H1 (cell line): ENCODE measurements at regions not wholly inside any gene's neighbourhood (a gene's known extent, or its start where the extent isn't known, plus 50 kb on each side); places are given as distances from the start of the nearest gene placed in this dataset.

Experiments
- CTCF ChIA-PET: fragments of 300-600 bp; sonication (Branson Sonifier 250); formaldehyde crosslinking; loops from one replicate; lab custom pipeline; 2021; ENCODE audit not compliant: partially characterized antibody; lab: Charles Lee
- POLR2A ChIA-PET: fragments of 300-600 bp; sonication (Branson Sonifier 250); formaldehyde crosslinking; loops from one replicate; lab custom pipeline; 2021; ENCODE audit warnings: inconsistent platforms; ENCODE audit not compliant: partially characterized antibody; lab: Charles Lee
- DNase-seq, 2 experiments: peaks; one replicate each; pipeline versions ENCODE4 v3.0.0 to v3.0.0-alpha.2; 2010 to 2022; ENCODE audit warnings: low spot score in 2 of 2, low read depth in 1 of 2, mixed read lengths in 1 of 2
- FAIRE-seq: peaks from 2 replicates; lab custom pipeline; 2011; peaks lifted over from hg19 to GRCh38; lab: Jason Lieb, UNC
- H2AFZ ChIP-seq: 2 replicates; pipeline ENCODE4 v1.8.1; 2012; ENCODE audit warnings: low read length, inconsistent platforms
- H2AK5ac ChIP-seq: 2 replicates; pipeline ENCODE4 v1.6.1; 2013; ENCODE audit warnings: low read depth, low read length
- H2BK120ac ChIP-seq: replicated peaks from 2 replicates; pipeline ENCODE3; 2013; ENCODE audit warnings: low read depth, low read length, inconsistent platforms
- H2BK12ac ChIP-seq: 2 replicates; pipeline ENCODE4 v1.6.1; 2013; ENCODE audit warnings: low read depth, low read length
- H2BK15ac ChIP-seq: 2 replicates; pipeline ENCODE4 v1.6.1; 2013; ENCODE audit warnings: low read length
- H2BK20ac ChIP-seq: 2 replicates; pipeline ENCODE4 v1.6.1; 2013; ENCODE audit warnings: low read length
- H2BK5ac ChIP-seq: 2 replicates; pipeline ENCODE4 v1.6.1; 2013; ENCODE audit warnings: low read depth, low read length
- H3K14ac ChIP-seq: 2 replicates; pipeline ENCODE4 v1.6.1; 2013; ENCODE audit warnings: inconsistent platforms; ENCODE audit not compliant: insufficient read length
- H3K18ac ChIP-seq: 2 replicates; pipeline ENCODE4 v1.6.1; 2013; ENCODE audit warnings: low read length; ENCODE audit errors: extremely low read depth
- H3K23ac ChIP-seq: 2 replicates; pipeline ENCODE4 v1.6.1; 2013; ENCODE audit warnings: inconsistent platforms; ENCODE audit not compliant: insufficient read length
- H3K23me2 ChIP-seq: 2 replicates; pipeline ENCODE4 v1.6.1; 2013; ENCODE audit warnings: low read depth, low read length
- H3K27ac ChIP-seq: 2 replicates; pipeline ENCODE4 v1.6.1; 2011; ENCODE audit warnings: low read depth, low read length, inconsistent platforms
- H3K27me3 ChIP-seq, 4 experiments: replicated peaks in 1 of 4; 1 replicate in 1 of 4; 2 replicates in 3 of 4; pipeline versions ENCODE4 v1.6.1 to v1.8.1; 2011 to 2013; ENCODE audit warnings: low read length in 3 of 4, mild to moderate bottlenecking in 3 of 4, inconsistent platforms in 2 of 4, mixed read lengths in 2 of 4, moderate library complexity in 1 of 4; ENCODE audit not compliant: control insufficient read depth in 3 of 4, insufficient read depth in 3 of 4; ENCODE audit errors: extremely low read depth in 1 of 4
- H3K36me3 ChIP-seq, 4 experiments: 2 replicates each; pipeline versions ENCODE4 v1.6.1 to v1.8.1; 2011 to 2013; ENCODE audit warnings: mild to moderate bottlenecking in 4 of 4, low read length in 3 of 4, moderate library complexity in 2 of 4, control low read depth in 1 of 4, inconsistent platforms in 1 of 4; ENCODE audit not compliant: insufficient read depth in 4 of 4, control insufficient read depth in 2 of 4
- H3K4ac ChIP-seq: replicated peaks from 2 replicates; pipeline ENCODE3; 2013; ENCODE audit warnings: low read length, low read depth, mixed read lengths, inconsistent platforms; ENCODE audit not compliant: insufficient read length
- H3K4me1 ChIP-seq, 4 experiments: replicated peaks in 1 of 4; 1 replicate in 1 of 4; 2 replicates in 3 of 4; pipeline versions ENCODE4 v1.6.1 to v1.8.1; 2011 to 2013; ENCODE audit warnings: low read length in 3 of 4, inconsistent platforms in 2 of 4, mixed read lengths in 1 of 4; ENCODE audit not compliant: insufficient read depth in 4 of 4, control insufficient read depth in 3 of 4
- H3K4me2 ChIP-seq, 2 experiments: 2 replicates each; pipeline versions ENCODE4 v1.6.1 to v1.8.1; 2011 to 2013; ENCODE audit warnings: low read depth in 2 of 2, low read length in 2 of 2, control low read depth in 1 of 2, inconsistent platforms in 1 of 2, mild to moderate bottlenecking in 1 of 2; ENCODE audit not compliant: insufficient read depth in 1 of 2
- H3K4me3 ChIP-seq, 4 experiments: fragments of 200-600, 300-600 bp in 1 of 4; sonication (generic), shearing (Covaris generic), sonication (Bioruptor Twin) in 1 of 4; 2 replicates each; pipeline versions ENCODE4 v1.5.1 to v1.8.1; 2011 to 2016; ENCODE audit warnings: low read length in 4 of 4, low read depth in 3 of 4, control low read depth in 2 of 4, inconsistent platforms in 2 of 4, mild to moderate bottlenecking in 2 of 4, mixed read lengths in 1 of 4, moderate library complexity in 1 of 4; ENCODE audit not compliant: insufficient read depth in 2 of 4; ENCODE audit errors: extremely low read depth in 1 of 4
- H3K56ac ChIP-seq: replicated peaks from 2 replicates; pipeline ENCODE3; 2013; ENCODE audit warnings: low read depth, mild to moderate bottlenecking, mixed read lengths, low read length, inconsistent platforms; ENCODE audit not compliant: insufficient read length
- H3K79me1 ChIP-seq: 2 replicates; pipeline ENCODE4 v1.6.1; 2013; ENCODE audit warnings: low read depth, low read length, control low read depth
- H3K79me2 ChIP-seq, 2 experiments: 2 replicates each; pipeline versions ENCODE4 v1.6.1 to v1.8.1; 2012 to 2013; ENCODE audit warnings: low read length in 2 of 2, mild to moderate bottlenecking in 2 of 2, inconsistent platforms in 1 of 2; ENCODE audit not compliant: insufficient read depth in 2 of 2, control insufficient read depth in 1 of 2
- H3K9ac ChIP-seq, 4 experiments: replicated peaks in 1 of 4; 1 replicate in 1 of 4; 2 replicates in 3 of 4; pipeline versions ENCODE4 v1.6.1 to v1.8.1; 2011 to 2013; ENCODE audit warnings: low read depth in 3 of 4, low read length in 3 of 4, control low read depth in 2 of 4, mild to moderate bottlenecking in 2 of 4, moderate library complexity in 2 of 4, inconsistent platforms in 1 of 4; ENCODE audit errors: extremely low read depth in 1 of 4
- H3K9me3 ChIP-seq, 2 experiments: 2 replicates each; pipeline versions ENCODE4 v1.6.1 to v1.8.1; 2012 to 2013; ENCODE audit warnings: mild to moderate bottlenecking in 2 of 2, moderate library complexity in 2 of 2, control low read depth in 1 of 2, inconsistent platforms in 1 of 2, low read depth in 1 of 2, low read length in 1 of 2, mixed read lengths in 1 of 2; ENCODE audit not compliant: insufficient read depth in 2 of 2
- H4K20me1 ChIP-seq, 2 experiments: replicated peaks in 1 of 2; 2 replicates each; pipeline versions ENCODE3 to v1.8.1; 2011 to 2013; ENCODE audit warnings: inconsistent platforms in 2 of 2, low read length in 2 of 2, mild to moderate bottlenecking in 1 of 2; ENCODE audit not compliant: insufficient read depth in 2 of 2, control insufficient read depth in 1 of 2
- H4K5ac ChIP-seq: 2 replicates; pipeline ENCODE4 v1.6.1; 2013; ENCODE audit warnings: low read length, low read depth, mixed read lengths, inconsistent platforms; ENCODE audit not compliant: insufficient read length
- H4K8ac ChIP-seq: 2 replicates; pipeline ENCODE4 v1.8.0; 2013; ENCODE audit warnings: mild to moderate bottlenecking, moderate library complexity, low read length, inconsistent platforms; ENCODE audit not compliant: insufficient read depth; ENCODE audit errors: extremely low read depth
- H4K91ac ChIP-seq: replicated peaks from 2 replicates; pipeline ENCODE3; 2013; ENCODE audit warnings: low read length, mixed read lengths, inconsistent platforms; ENCODE audit not compliant: insufficient read length
- ATF3 ChIP-seq: IDR thresholded peaks from 2 replicates; pipeline ENCODE4 v1.6.1; 2011; ENCODE audit warnings: low read depth, mild to moderate bottlenecking, low read length; ENCODE audit not compliant: insufficient read depth
- BACH1 ChIP-seq: IDR thresholded peaks from 2 replicates; pipeline ENCODE4 v1.6.1; 2012; ENCODE audit warnings: low read length, improper control_type of control experiment
- BCL11A ChIP-seq, 2 experiments: IDR thresholded peaks; one replicate each; pipeline ENCODE4 v1.6.1; 2011; ENCODE audit warnings: low read depth in 2 of 2, low read length in 2 of 2, mild to moderate bottlenecking in 2 of 2
- CEBPB ChIP-seq: IDR thresholded peaks from 2 replicates; pipeline ENCODE4 v1.6.1; 2012; ENCODE audit warnings: low read depth, low read length
- EP300 ChIP-seq, 2 experiments: IDR thresholded peaks; 1 replicate in 1 of 2; 2 replicates in 1 of 2; pipeline ENCODE4 v1.6.1; 2011 to 2012; ENCODE audit warnings: low read depth in 2 of 2, low read length in 2 of 2, mild to moderate bottlenecking in 2 of 2, borderline replicate concordance in 1 of 2, inconsistent platforms in 1 of 2, moderate library complexity in 1 of 2
- GTF2F1 ChIP-seq: IDR thresholded peaks from 2 replicates; pipeline ENCODE4 v1.6.1; 2012; ENCODE audit warnings: low read depth, low read length, improper control_type of control experiment, borderline replicate concordance
- POLR2A ChIP-seq, 2 experiments: IDR thresholded peaks; 1 replicate in 1 of 2; 2 replicates in 1 of 2; pipeline ENCODE4 v1.6.1; 2011; ENCODE audit warnings: low read depth in 2 of 2, low read length in 2 of 2, mild to moderate bottlenecking in 2 of 2; ENCODE audit errors: control extremely low read depth in 1 of 2
- POU5F1 ChIP-seq: IDR thresholded peaks from 2 replicates; pipeline ENCODE4 v1.6.1; 2011; ENCODE audit warnings: low read depth, mild to moderate bottlenecking, low read length, moderate library complexity
- SAP30 ChIP-seq: fragments of 300-600 bp; sonication (generic); IDR thresholded peaks from 2 replicates; pipeline ENCODE4 v1.7.1; 2012; ENCODE audit warnings: low read length, moderate library complexity, mild to moderate bottlenecking, inconsistent platforms; ENCODE audit not compliant: insufficient read depth, insufficient replicate concordance
- SIRT6 ChIP-seq: IDR thresholded peaks from one replicate; pipeline ENCODE4 v1.7.1; 2012; ENCODE audit warnings: low read length, inconsistent platforms
- SP1 ChIP-seq: IDR thresholded peaks from 2 replicates; pipeline ENCODE4 v1.6.1; 2011; ENCODE audit warnings: low read depth, low read length
- SP4 ChIP-seq: IDR thresholded peaks from 2 replicates; pipeline ENCODE4 v1.6.1; 2012; ENCODE audit warnings: low read length, inconsistent platforms
- SUZ12 ChIP-seq: fragments of 200-600 bp; sonication (generic); IDR thresholded peaks from 2 replicates; pipeline ENCODE4 v1.6.1; 2012; ENCODE audit warnings: mild to moderate bottlenecking, inconsistent platforms, low read length, moderate library complexity, mixed read lengths
- TBP ChIP-seq: IDR thresholded peaks from 2 replicates; pipeline ENCODE4 v1.6.1; 2011; ENCODE audit warnings: low read depth, low read length, improper control_type of control experiment
- TCF12 ChIP-seq: IDR thresholded peaks from 2 replicates; pipeline ENCODE4 v1.6.1; 2011; ENCODE audit warnings: low read depth, mild to moderate bottlenecking, low read length
- YY1 ChIP-seq: IDR thresholded peaks from 2 replicates; pipeline ENCODE4 v1.6.1; 2011; ENCODE audit warnings: low read depth, mild to moderate bottlenecking, low read length
- WGBS, 2 experiments: shearing (Covaris generic) in 1 of 2; methylation state at CpG; one replicate each; pipeline versions ENCODE4 v1.1.6 to v1.1.7; 2013 to 2015; ENCODE audit warnings: low lambda C conversion rate in 2 of 2, mixed read lengths in 2 of 2, inconsistent platforms in 1 of 2, low coverage in 1 of 2, missing lambda C conversion rate in 1 of 2; ENCODE audit not compliant: insufficient replicate concordance in 2 of 2, insufficient coverage in 1 of 2, insufficient read length in 1 of 2; ENCODE audit errors: extremely low coverage in 1 of 2, missing lambda C conversion rate in 1 of 2; 5-methylcytosine and 5-hydroxymethylcytosine counted together

- FAIRE-seq (no peak), DNase-seq (no peak)
- no peaks in the 10 kb centered on the region for H3K9me3 ChIP-seq
- H2AFZ ChIP-seq = no peak overlapping the region
- H2BK5ac ChIP-seq = no peak overlapping the region
- H3K56ac ChIP-seq = no peak overlapping the region
- no peak overlapping the region for H3K9ac ChIP-seq
- no peak overlapping the region for H2BK12ac ChIP-seq
- H3K4me2 ChIP-seq = no peak overlapping the region
- H2BK120ac ChIP-seq = no peak overlapping the region
- no peak overlapping the region for H4K8ac ChIP-seq
- no peaks in the 10 kb centered on the region for H4K20me1 ChIP-seq
- no peak overlapping the region for H2BK20ac ChIP-seq
- H3K79me1 ChIP-seq = no peaks in the 10 kb centered on the region
- no peaks in the 10 kb centered on the region for H3K27me3 ChIP-seq
- no peak overlapping the region for H3K18ac ChIP-seq
- no peak overlapping the region for H4K91ac ChIP-seq
- H4K5ac ChIP-seq = no peak overlapping the region
- H3K4ac ChIP-seq = no peak overlapping the region
- no peak overlapping the region for H3K23ac ChIP-seq
- no peaks in the 10 kb centered on the region for H3K36me3 ChIP-seq
- ChIA-PET POLR2A (no interaction called here), CTCF (interaction anchor here (1.4 kb wide), 1 partner anchor 114 kb away, joined by 4 read pairs; no protein-coding TSS in a partner anchor)
- no peaks in the 10 kb centered on the region for H3K4me1 ChIP-seq
- no peaks in the 10 kb centered on the region for H3K79me2 ChIP-seq
- no peak overlapping the region for H3K27ac ChIP-seq
- WGBS, 2 experiments = 93% methylated on average over 2 of the region's 2 CpGs; no CpG with 5 or more reads in 1 of the 2 experiments
- no peak overlapping the region for H2AK5ac ChIP-seq
- no peak overlapping the region for H2BK15ac ChIP-seq
- no peak overlapping the region for H3K4me3 ChIP-seq
- H3K23me2 ChIP-seq = no peaks in the 10 kb centered on the region
- no peak overlapping the region for H3K14ac ChIP-seq
- TF ChIP-seq ATF3 (no peak), GTF2F1 (no peak), SIRT6 (no peak), TCF12 (no peak), TBP (no peak), BCL11A (IDR thresholded peaks at IDR 0.05; ENCODE audit: low read depth in 2 of 2, low read length in 2 of 2) (no peak), EP300 (IDR thresholded peaks at IDR 0.05; ENCODE audit: borderline replicate concordance in 1 of 2, low read depth in 2 of 2, low read length in 2 of 2) (no peak), POU5F1 (no peak), POLR2A (IDR thresholded peaks at IDR 0.05; ENCODE audit: control extremely low read depth in 1 of 2, low read depth in 2 of 2, low read length in 2 of 2) (no peak), BACH1 (no peak), SUZ12 (no peak), SAP30 (no peak), SP1 (no peak), YY1 (no peak), SP4 (no peak), CEBPB (no peak)
Observed at GRCh38 chr4:110396963-110397362, 79.0 kb upstream of the ENPEP start.
